ENCODE measurements at regions not wholly inside any gene's neighbourhood (a gene's known extent, or its start where the extent isn't known, plus 50 kb on each side); places are given as distances from the start of the nearest gene placed in this dataset.
"Not testable (repeated sequence)": the region's sequence is repeated elsewhere in the genome, so short reads cannot be mapped to it uniquely, and the experiment has no call there.

GRCh38 chr4:125591290-125591689 is 276.5 kb downstream of the FAT4 start:
- DNase-seq (ENCODE audit: low read depth in 2 of 2), result no peak

DNA sequence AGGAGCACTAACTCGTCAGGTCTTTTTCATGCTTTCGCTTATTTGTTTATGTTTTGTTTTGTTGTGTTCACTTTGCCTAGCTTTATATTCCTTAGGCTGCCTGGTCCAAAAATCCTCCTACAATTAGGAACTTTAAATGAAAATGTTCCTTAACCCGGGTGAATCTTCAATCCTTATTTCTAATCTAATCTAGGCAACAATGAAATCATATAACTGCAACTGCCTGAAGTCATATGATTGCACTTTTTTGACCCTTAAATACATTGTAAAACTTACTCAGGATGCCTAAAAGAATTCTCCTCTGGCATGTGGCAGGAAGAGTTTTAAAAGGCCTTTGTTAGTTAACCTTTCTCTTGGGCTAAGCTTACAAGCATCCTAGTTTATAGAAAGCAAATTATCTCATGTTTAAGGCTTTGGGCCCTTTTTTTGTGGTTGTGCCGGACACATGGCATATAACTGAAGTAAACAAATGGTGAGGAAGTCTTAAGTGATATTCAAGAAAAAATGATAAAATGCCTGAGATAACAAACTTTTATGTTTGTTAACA is 279.4 kb downstream of the FAT4 start:
- DNase-seq (ENCODE audit: low read depth in 2 of 2), result no peak

GRCh38 chr4:125605926-125606325 is 291.2 kb downstream of the FAT4 start:
- not testable (repeated sequence) for DNase-seq (ENCODE audit: low read depth in 2 of 2)

- DNase-seq (ENCODE audit: low read depth in 2 of 2), result no peak
These were observed 305.5 kb downstream of the FAT4 start for GRCh38 chr4:125620066-125620860.

DNA sequence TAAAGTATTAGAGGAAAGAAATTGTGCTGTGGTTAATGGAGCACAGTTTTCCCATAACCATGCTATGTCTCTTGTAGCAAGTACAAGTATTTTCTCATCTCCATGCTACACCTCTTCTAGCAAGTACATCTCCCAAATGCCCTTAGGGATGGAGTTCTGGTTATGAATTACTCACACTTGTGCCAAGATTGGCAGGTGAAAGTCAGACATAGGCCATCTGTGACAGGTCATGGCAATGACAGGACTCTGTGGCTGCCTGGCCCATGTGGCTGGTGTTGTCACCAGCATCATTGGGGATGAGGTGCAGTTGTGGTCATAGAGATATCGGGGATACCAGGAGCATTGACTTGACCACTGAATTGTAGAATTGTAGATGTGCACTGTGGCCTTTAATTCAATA is 310.2 kb downstream of the FAT4 start:
- no peak for DNase-seq (ENCODE audit: low read depth in 2 of 2)

- DNase-seq (ENCODE audit: low read depth in 2 of 2), result no peak
These were observed 312.2 kb downstream of the FAT4 start for GRCh38 chr4:125626946-125627345.

GRCh38 chr4:125639182-125639621 is 324.4 kb downstream of the FAT4 start:
- no peak for DNase-seq (ENCODE audit: low read depth in 2 of 2)

GRCh38 chr4:125641611-125642010 is 326.9 kb downstream of the FAT4 start:
- no peak for DNase-seq (ENCODE audit: low read depth in 2 of 2)

- DNase-seq (ENCODE audit: low read depth in 2 of 2), result no peak
These were observed 327.9 kb downstream of the FAT4 start for GRCh38 chr4:125642645-125643044.

DNA sequence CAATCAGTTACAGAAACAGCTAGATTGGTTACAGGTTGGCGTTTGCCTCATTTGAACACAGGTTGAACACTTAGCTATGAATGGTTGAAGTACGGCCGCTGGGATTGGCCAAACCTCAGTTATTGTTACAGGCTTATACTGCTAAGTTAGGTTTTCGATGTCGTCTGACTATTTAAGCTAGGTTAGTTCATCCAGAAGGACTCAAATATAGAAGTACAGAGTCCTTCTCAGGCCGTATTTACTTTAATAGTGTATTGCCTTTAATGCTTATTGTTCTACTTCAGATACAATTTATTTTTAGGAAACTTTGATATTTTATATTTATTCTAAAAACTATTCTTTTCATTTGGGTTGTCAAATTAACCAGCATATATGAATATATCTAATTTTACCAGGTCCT is 334.7 kb downstream of the FAT4 start:
- no peak for DNase-seq (ENCODE audit: low read depth in 2 of 2)

- no peak for DNase-seq (ENCODE audit: low read depth in 2 of 2)
These were observed 335.8 kb downstream of the FAT4 start for GRCh38 chr4:125650557-125650956.

DNA sequence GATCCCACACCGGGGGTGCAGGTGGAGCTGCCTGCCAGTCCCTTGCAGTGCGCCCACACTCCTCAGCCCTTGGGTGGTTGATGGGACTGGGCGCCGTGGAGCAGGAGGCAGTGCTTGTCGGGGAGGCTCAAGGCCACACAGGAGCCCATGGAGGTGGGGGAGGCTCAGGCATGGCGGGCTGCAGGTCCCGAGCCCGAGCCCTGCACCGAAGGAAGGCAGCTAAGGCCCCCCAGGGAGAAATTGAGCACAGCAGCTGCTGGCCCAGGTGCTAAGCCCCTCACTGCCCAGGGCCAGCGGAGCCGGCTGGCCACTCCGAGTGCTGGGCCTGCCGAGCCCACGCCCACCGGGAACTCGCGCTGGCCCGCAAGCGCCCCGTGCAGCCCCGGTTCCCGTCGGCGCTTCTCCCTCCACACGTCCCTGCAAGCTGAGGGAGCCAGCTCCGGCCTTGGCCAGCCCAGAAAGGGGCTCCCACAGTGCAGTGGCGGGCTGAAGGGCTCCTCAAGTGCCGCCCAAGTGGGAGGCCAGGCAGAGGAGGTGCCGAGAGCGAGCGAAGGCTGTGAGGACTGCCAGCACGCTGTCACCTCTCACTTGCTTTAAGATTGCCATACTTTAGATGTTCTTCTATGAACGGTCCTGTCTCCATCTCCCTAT is 337.1 kb downstream of the FAT4 start:
- not testable (repeated sequence) for DNase-seq (ENCODE audit: low read depth in 2 of 2)

GRCh38 chr4:125658773-125659172 is 344.0 kb downstream of the FAT4 start:
- DNase-seq (ENCODE audit: low read depth in 2 of 2), result no peak

DNA sequence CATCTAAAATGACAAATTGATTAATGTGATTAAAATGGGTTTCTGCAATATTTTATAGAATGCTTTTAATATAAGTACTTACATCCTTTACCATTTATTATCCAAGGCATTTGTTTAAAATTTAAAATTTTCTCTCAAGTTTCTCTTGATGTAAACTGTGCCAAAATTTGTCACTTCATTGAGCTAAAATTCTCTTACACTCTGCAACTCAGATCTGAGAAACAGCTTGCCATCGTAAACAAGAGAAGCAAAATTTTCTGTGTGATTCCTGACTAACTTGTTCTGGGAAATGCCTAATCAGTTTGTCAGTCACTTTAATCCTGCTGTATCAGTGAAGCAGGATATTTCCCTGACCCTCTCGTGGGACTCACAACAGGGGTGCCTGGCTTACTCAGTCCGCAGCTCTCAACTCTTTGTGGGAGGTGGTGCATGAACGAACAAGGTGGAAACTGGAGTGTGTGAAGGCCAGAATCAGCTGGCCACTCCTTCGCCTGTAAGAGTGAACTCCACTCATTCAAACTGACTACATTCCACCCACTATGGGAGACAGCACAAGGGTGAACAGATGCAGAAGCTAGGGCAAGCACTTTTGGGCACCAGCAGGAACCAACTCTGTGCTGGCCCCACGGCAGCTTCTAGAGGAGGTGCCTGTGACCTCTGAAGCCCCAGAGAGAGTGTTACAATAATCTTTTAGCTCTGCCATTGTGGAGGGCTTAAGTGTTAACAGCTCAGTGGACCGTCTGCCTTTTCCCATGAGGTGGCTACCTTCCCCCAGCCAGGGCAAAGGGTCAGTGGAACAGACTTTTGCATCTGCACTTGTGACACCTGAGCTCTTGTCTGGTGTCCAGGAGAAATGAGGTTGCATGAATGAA is 349.4 kb downstream of the FAT4 start:
- DNase-seq (ENCODE audit: low read depth in 2 of 2), result no peak

- no peak for DNase-seq (ENCODE audit: low read depth in 2 of 2)
These were observed 351.9 kb downstream of the FAT4 start for GRCh38 chr4:125666635-125667034.

DNA sequence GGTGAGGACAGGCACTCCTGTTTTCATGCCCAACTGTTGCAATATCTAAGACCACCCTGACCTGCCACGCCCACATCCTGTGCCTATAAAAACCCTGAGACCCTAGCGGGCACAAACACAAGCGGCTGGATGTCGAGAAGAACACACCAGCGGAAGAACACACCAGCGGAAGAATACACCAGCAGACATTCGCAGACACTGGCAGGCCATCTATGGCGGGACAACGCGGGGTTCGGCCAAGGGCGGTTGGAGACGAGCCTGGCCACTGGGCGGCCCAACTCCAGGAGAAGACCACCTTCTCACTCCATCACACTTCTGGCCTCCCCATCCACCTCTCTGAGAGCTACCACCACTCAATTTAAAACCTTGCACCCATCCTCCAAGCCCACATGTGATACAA is 361.4 kb downstream of the FAT4 start:
- DNase-seq (ENCODE audit: low read depth in 2 of 2), result no peak

DNA sequence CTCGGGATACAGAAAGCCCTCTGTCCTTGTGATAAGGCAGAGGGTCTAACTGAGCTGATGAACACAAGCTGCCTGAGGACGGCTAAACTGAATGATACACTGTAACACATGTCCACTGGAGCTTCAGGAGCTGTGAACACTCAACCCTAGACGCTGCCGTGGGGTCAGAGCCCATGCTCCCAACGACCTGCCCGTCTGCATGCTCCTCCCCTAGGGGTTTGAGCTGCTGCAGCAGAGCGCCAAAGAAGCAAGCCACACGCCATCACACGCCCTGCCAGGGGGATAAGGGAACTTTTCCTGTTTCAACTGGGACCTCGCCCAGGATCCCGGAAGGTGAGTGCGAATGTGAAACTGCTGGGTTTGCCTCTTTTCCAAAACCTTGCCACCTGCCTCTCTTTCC is 361.8 kb downstream of the FAT4 start:
- no peak for DNase-seq (ENCODE audit: low read depth in 2 of 2)

- no peak for DNase-seq (ENCODE audit: low read depth in 2 of 2)
These were observed 363.0 kb downstream of the FAT4 start for GRCh38 chr4:125677665-125678307.

DNA sequence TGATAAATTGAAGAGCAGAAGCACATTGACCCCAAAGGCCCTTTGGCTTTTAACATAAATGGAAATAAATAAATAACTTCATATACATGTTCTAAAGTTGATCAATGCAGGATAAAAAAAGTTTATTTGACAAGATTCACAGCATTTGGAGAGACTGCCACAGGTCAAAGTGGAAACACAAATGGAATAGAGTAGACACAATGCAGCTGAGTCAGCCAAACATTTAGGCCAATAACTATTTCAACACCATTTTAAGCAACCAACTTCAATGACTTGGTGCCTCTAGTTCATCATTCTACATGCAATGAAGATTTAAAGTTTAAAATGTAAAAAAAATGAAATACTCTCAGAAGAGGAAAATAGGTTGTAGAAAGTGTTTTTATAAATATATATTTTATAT is 365.2 kb downstream of the FAT4 start:
- no peak for DNase-seq (ENCODE audit: low read depth in 2 of 2)

DNA sequence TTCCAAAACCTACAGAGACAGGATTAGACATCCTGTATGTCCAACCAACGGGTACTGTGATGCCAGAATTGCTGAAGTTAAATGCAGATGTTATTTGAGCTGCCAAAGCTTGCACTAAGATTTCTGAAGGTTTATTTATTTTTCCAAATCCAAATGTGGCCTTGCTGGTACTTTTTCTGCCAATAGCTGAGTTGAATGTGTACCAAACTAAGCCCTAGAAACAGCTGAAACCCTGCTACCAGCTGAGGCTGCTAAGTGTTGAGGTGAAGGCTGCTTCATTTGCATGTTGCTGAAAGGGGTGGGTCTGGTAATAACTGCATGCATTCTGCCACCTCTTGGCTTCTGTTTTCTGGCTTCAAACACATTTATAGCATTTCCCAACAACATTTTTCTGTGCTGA is 366.5 kb downstream of the FAT4 start:
- DNase-seq (ENCODE audit: low read depth in 2 of 2), result no peak

- DNase-seq (ENCODE audit: low read depth in 2 of 2), result no peak
These were observed 368.0 kb downstream of the FAT4 start for GRCh38 chr4:125682730-125683129.

DNA sequence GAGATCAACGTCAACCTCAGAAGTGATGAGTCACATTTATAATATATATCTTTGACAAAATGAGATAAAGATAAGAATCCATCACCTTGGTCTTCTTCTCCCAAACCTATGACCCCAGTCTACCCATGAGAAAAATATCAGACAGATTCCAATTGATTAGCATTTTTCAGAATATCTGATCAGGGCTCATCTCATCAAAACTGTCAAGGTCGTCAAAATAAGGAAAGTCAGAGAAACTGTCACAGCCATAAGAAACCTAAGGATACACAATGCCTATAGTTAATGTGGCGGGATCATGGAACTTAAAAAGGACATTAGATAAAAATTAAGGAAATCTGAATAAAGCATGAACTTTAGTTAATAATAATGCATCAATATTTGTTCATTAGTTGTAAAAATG is 374.1 kb downstream of the FAT4 start:
- DNase-seq (ENCODE audit: low read depth in 2 of 2), result no peak

All from stimulated activated CD8-positive, alpha-beta memory T cell treated with anti-CD3 and anti-CD28 coated beads, Interleukin-15, amount 100 ng/mL, for 48 hours (primary cell).